ENCODE measurements at regions not wholly inside any gene's neighbourhood (a gene's known extent, or its start where the extent isn't known, plus 50 kb on each side); places are given as distances from the start of the nearest gene placed in this dataset.

DNA sequence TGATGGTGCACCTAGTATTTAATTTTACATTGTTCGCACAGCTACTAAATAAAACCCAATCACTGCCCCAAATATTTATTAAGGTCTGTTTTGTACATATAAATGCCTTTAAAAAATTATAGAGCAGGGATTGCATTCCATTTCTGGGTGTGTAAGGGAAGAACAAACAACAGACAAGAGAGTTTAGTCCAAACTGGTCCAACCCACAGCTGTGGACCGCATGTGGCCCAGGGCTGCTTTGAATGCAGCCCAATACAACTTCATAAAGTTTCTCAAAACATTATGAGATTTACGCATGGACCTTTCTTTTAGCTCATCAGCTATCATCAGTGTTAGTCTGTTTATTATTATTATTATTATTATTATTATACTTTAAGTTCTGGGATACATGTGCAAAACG, 114.8 kb upstream of the LRATD1 start:
- DNase-seq (ENCODE audit: low read depth in 2 of 2) = no peak

DNA sequence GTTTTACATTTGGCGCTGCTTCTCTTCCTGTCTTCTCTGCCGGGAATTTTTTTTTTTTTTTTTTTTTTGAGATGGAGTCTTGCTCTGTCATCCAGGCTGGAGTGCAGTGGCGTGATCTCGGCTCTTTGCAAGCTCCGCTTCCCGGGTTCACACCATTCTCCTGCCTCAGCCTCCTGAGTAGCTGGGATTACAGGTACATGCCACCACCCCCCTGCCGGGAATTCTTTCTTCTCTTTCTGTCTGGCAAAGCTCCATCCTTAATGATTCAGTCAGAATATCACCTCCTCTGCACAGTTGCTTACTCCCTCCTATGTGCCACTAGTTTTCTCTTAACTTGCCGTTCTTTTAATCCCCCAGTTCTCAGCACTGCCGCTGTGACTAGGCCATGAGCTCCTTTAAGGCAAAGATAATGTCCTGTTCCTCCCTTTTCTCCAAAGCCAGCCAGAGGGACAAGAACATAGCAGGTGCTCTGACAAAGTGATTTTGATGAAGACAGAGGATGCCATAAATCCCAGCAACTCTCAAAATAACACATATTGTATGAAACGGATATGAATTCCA, 112.1 kb upstream of the LRATD1 start:
- no peak for DNase-seq (ENCODE audit: low read depth in 2 of 2)

DNA sequence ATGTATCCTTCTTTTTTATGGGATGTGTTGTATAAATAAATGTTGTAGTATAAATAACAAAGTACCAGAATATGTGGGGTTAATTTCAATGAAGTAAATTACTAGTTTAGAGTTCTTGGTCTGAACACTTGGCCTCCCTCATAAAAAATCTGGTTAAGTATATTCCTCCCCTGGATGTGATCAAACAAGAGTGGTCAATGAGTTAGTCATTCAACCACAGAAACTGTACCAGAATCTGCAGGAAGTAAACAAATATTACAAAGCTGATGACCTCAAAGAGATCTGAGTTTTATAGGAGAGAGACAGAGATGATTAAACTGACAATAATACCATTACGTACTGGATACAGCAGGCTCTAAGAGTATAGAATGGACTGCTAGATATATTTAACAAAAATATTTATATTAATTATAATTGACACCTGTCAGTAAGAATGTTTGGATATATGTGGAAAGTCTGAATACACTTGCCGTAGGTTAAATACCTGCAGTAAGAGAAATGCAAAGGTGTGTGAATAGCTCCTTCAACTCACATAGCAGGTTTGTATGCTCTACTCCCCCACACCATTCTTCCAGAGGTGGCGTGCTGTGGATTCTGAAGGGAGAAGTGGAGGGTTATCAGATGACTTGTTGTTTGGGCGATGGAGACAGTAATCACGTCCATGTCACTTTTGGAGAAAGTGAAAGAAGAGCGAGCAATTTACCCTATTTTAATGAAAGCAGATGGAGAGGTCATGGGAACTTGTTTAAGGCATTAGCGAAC, 108.3 kb upstream of the LRATD1 start:
- no peak for DNase-seq (ENCODE audit: low read depth in 2 of 2)

DNA sequence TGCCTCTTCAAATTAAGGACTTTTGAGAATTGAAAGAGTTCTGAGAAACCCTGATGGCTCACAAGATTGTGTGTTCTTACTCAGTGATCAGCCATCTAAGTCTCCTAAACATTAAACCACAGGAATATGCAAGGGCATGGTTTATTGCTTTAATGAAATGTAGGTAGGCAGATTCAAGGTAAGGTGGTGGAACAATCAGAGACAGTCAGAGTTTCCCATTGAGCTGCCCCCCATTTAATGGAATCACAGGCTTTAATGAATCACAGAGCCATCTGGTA, 107.8 kb upstream of the LRATD1 start:
- no peak for DNase-seq (ENCODE audit: low read depth in 2 of 2)

DNA sequence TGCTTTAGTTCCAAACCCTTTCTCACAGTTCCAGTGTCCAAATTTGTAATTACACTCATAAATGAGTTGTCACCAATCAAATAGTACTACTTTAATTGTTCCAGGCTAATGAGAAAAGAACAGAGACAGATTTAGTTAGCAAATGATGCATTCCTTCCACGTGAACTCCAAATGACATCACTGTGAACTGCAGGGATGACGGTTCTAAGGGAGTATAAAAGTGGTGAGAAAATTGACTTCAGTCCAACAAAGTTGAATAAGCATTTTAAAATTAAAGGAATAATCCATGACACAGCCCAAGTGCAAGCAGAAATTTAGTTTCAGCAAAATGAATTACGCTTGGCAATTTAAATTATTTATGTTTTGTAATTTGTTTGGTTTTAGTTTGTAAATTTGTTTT, 102.0 kb upstream of the LRATD1 start:
- DNase-seq (ENCODE audit: low read depth in 2 of 2) = no peak

DNA sequence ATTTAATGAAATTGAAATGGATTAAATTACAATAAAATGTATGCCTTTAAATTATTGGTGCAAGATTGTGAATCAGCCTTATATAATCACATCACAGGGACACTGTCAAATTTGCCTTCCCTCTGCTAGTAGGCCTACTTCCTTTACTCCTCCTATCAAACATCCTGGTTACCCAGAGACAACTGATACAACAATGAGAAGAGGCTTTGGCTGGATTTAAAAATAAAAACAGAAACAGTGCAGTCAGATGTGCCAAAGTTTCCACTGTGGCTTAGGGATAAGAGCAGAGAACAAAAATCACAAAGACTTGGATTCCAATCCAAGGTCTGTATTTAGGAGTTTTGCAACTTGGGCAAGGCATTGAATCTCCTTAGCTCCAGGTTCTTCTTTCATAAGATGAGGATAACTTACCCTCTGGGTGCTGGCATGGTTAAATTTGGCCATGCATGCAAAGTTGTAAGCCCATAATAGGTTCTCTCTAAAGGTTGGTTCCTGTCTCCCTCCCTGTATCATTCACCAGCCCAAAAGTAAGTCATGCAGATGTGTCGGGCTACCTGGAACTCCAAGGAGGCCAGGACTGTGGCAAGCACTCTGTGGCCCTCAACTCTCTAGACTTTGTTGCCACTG, 99.3 kb upstream of the LRATD1 start:
- DNase-seq (ENCODE audit: low read depth in 2 of 2) = no peak

DNA sequence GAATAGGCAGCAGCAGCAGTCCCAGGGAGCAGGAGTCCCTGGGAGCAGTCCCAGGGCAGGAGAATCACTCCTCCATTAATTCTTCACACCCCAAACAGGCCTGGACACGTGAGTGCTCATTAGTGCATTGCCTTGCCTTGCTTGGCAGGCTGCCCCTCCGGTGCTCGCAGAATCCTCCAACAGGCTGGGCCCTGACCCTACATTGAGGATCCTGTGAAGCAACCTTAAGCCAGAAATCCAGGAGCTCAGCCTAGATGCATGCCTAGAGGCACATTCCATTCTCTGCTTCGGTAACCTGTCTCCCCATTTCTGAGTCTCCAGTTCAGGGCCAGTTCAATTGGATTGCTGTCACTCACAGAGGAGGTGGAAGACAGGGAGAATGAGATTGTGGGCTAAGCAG, 97.4 kb upstream of the LRATD1 start:
- no peak for DNase-seq (ENCODE audit: low read depth in 2 of 2)

DNA sequence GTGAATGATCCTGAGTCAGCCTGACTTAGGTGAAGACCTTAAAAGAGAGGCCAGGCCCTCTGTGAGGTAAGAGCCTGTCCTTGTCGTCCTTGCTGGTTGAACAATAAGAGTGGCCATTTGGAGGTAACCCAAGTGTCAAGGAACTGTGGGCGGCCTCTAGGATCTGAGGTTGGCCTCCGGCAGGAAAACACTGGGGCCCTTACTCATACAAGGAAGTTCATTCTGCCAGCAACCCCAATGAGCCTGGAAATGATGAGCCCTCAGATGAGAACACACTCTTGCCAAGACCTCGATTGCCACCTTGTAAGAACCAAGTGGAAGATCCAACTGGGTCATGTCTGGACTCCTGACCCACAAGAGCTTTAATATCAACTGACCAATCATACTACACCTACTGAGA, 95.5 kb upstream of the LRATD1 start:
- DNase-seq (ENCODE audit: low read depth in 2 of 2) = no peak

DNA sequence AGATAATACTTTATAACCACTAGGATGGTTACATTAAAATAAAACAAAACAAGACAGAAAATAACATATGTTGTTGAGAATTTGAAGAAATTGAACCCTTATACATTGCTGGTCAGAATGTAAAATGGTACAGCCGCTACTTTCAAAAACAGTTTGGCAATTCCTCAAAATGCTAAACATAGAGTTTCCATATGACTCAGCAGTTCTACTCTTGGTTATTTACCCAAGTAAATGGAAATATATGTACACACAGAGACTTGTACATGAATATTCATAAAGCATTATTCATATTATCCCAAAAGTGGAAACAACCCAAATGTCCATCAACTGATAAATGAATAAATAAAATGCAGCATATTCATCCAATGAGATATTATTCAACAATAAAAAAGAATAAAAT, 92.5 kb upstream of the LRATD1 start:
- no peak for DNase-seq (ENCODE audit: low read depth in 2 of 2)

DNA sequence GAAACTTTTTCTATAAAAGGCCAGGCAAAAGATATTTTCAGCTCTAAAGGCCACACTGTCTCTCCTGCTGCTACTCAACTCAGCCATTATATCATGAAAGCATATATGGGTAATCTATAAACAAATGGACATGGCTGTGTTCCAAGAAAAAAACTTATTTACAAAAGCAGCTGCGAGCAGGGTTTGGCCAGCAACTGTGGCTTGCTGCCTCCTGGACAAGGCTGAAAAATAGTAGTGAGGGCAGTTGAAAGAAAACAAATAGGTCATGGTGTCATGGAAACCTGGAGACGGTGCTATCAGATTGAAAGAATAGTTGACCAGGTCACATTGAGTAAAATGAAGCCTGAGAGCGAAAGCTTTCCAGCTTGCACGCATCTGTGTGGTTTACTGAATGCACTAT, 89.2 kb upstream of the LRATD1 start:
- DNase-seq (ENCODE audit: low read depth in 2 of 2) = no peak

DNA sequence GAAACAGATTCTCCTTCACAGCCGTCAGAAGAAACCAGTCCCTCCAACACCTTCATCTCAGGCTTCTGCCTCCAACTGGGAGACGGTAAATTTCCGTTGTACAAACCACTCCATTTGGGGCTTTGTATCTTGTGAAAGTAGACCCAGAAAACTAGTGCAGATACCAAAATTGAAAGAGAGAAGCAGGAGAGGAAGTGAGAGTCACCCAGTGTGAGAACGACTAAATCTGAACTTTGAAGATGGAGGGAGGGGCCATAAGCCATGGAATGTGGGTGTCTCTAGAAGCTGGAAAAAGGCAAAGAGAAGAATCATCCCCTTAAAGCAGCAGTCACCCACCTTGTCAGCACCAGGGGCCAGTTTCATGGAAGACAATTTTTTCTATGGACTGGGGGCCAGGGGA, 88.3 kb upstream of the LRATD1 start:
- DNase-seq (ENCODE audit: low read depth in 2 of 2) = no peak

DNA sequence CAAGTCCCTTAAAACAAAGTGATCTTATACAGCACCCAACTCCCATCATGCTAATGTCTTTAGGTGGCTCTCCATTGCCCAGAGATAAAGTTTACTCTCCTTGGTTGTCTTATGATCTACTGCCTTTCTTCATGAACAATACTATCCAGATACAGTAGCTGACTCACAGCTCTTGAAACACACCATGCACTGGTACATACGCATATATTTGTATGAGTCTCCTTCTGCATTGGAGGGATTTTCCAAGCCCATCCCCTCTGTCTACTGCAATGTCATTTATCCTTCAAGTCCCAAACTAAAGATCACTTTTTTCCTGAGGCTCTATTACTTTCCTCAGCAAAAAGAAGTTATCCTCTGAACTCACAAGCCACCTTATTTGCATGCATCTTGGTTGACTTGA, 84.7 kb upstream of the LRATD1 start:
- DNase-seq (ENCODE audit: low read depth in 2 of 2) = no peak

DNA sequence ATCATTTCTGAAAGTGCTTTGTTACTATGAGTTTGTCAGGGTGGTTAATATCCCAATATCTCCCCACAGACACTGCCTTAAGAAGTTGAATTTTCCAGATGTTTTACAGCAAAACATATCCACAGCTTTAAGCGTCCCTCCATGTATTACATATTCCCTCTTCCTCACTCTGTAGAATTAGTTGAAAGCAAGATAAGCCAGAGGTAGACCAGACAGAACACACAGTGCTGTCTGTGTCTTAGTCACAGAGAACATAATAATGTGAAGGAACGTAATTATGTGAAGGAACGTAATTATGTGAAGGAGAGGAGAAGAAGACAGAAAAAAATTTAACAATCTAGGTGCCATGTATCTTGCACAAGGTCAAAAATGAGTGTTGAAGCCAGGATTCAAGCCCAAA, 81.9 kb upstream of the LRATD1 start:
- DNase-seq (ENCODE audit: low read depth in 2 of 2) = no peak

DNA sequence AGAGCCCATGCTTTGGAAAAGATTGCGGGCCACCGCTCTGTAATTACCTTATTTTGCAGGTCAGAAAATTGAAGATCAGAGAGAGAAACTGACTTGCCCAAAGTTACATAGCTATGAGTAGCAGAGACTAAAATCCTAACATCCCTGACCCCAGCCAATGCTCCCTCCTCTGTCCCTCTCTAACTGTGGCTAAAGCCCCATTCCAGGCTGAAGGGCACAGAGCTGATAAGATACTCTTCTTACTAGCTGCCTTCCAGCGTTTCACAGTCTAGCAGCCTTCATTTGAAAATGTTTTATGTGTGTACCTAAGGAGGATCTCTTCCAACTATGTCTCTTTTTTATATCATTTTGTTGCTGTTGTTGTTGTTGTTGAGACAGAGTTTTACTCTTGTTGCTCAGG, 81.4 kb upstream of the LRATD1 start:
- no peak for DNase-seq (ENCODE audit: low read depth in 2 of 2)

DNA sequence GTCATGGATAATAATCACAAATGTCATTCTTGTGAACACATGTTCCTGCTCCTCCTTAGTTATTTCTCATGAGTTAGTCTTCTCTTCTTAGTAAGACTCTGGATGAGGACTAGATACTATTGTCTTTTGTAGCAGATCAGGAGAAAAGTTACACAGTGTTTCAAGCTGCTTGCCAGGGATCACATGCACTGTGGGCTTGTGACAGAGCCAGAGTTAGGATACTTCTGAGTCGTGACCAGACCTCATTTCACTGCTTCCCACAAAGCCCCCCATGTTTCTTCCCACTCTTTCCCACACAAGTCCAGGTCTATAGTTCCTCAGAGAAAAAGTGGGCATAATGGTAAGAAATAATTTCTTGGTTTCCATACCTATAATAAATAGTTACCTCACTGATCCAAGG, 80.2 kb upstream of the LRATD1 start:
- no peak for DNase-seq (ENCODE audit: low read depth in 2 of 2)

DNA sequence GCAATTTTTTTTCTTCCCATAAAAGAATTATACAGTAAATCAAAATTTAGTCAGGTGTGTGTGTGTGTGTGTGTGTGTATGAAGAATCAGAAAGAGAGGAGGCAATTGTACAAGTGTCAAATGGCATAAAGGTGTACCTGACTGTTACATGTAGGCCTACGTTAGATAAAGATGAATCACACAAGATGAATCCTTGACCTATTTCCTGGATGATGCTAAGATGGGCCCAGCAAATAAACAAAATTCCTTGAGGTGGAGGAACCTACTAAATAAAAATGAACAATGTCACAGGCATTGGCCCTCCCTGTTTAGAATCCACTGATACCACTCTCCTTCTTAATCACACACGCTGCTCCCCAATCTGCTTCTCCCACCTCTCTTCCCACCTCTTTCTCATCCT, 79.7 kb upstream of the LRATD1 start:
- DNase-seq (ENCODE audit: low read depth in 2 of 2) = no peak

DNA sequence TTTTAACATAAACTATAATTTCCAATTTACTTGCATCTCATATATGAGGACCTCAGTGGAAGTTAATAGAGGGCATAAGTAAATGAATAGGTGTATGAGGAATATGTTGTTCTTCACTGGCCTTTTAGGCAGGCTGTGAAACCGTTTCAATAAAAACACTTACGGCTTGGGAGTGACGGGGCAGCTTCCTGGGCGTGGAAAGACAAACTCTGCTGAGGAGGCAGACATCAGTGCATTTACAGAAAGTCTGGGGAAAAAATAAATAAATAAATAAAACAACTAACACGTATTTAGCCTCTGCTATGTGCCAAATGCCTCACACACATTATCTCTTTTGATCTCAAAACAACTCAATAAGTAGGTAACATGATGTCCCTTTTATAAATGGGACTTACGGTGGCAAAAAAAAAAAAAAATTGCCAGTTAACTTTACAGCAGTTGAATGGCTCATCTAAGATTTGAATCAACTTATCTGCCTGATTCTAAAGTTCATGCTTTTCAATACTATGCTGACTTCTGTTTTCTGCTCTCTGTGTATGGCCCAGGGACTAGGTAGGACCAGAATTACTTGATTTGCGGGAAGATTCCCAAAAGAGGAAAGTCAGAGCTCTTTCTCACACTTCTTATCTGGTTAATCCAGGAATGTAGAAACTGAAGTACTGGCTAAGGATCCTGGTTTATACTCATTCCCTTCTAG, 77.5 kb upstream of the LRATD1 start:
- no peak for DNase-seq (ENCODE audit: low read depth in 2 of 2)

DNA sequence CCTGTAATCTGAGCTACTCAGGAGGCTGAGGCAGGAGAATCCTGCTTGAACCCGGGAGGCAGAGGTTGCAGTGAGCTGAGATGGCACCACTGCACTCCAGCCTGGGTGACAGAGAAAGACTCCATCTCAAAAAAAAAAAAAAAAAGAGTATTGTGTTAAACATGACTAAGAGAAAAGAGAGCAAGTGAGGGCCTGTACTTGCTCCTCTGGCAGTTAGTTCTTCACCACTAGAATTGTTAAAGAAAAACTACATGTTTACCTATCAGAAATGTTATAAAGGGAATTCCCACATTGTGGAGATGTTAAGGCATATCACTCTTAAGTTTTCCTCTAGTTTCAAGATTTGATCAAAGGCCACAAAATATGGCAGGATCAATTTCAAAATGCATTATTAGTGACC, 75.4 kb upstream of the LRATD1 start:
- DNase-seq (ENCODE audit: low read depth in 2 of 2) = no peak

DNA sequence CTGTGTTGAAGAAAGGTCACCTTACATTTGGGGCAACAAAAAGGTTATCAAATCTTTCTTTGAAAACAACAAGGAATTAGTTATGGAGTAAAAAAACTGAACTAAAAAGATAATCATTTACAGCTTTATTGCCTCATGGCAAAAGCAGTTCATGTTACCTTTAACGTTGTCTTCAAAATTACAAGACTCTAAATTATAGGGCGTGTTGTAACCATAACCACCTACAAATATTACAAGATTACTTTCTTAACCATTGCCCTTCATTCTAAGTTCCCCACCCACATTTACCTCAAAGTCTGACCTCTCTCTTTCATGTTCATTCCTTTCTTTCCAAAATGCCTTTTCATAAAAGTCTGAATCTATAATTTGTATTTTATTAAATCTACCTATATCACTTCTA, 74.6 kb upstream of the LRATD1 start:
- no peak for DNase-seq (ENCODE audit: low read depth in 2 of 2)

DNA sequence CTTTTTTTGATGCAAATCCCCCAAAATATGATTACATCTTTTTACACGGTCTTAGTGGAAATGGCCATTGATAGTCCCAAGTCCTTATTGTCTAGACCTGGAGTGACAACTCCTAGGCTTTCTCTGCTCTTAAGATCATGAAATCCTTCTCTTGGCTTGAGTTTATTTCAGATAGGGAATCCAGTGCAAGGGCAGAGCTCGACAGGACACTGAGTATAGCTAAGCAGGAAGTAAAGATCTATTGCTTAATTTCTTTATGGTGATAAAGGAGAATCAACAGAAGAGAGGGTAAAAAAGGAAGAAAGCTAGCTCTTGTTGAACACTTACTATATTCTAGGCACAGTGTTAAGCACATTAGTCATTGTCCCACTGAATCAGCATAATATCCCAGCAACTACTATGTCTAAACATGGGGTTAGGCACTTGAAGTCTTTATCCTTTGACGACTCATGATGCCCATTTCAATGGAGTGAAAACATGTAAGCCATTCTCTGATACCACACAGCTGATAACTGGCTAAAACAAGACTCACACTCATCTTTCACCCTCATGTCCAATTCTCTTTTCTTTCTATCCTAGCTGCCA, 74.1 kb upstream of the LRATD1 start:
- no peak for DNase-seq (ENCODE audit: low read depth in 2 of 2)

DNA sequence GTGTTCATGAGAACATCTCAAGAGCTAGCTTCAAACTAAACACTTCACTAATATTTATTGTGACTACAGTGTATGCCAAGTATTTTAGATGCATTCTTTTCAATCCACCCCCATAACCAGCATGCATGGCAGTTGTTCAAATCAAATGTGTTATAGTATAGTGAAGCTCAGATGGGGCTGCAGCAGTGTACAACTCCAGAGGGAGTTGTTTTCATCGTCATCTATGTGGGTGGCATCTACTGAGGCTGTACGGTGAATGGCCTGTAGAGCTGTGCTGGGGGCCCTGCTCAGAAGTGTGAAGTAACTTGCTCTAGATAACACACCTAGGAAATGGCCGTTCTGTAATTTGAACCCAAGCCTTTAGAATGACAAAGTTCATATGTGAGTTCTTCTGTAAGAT, 71.8 kb upstream of the LRATD1 start:
- no peak for DNase-seq (ENCODE audit: low read depth in 2 of 2)

DNA sequence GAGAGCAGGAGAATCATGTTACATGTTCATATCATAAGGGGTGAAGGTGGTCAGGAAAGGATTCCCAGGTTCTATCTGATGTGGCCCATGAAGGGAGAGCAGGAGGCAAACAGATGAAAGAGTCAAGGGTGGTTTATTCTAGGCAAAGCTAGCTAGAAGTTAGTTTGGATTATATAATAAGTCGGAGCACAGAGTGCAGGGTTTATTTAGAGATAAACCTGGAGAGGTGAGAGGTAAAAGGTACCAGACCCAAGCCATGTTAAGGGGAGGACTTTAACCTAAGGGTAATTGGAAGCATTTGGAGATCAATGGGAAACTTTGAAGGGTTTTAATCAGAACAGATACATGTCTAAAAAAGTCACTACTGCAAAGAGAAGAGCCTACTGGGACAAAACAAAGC, 69.2 kb upstream of the LRATD1 start:
- no peak for DNase-seq (ENCODE audit: low read depth in 2 of 2)

DNA sequence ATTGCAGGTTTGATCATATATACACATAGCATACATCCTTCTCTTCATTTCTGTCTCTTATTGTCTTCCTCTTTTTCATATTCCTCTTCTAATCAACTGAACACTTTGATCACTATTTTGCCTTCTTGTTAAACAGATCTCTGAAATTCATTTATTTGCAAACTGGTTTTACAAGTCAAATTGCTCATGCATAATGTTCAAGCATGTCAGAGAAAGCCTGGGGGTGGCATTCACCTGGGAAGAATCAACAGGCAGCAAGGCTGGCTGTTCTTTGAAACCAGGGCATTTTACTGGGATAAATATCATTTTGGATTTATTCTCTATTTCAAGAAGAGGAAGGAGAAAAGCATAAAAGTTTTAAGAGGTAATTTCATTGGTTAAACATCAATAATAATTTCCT, 66.9 kb upstream of the LRATD1 start:
- DNase-seq (ENCODE audit: low read depth in 2 of 2) = no peak

Data from stimulated activated CD8-positive, alpha-beta memory T cell treated with anti-CD3 and anti-CD28 coated beads, Interleukin-2, amount 100 ng/mL, for 1 hour (primary cell).